T follicular helper cell (primary cell): ENCODE measurements at regions not wholly inside any gene's neighbourhood (a gene's known extent, or its start where the extent isn't known, plus 50 kb on each side); places are given as distances from the start of the nearest gene placed in this dataset.
"Not testable (repeated sequence)": the region's sequence is repeated elsewhere in the genome, so short reads cannot be mapped to it uniquely, and the experiment has no call there.

Source experiments
- DNase-seq: peaks from one replicate; pipeline ENCODE4 v3.0.0-alpha.2; 2020; ENCODE audit warnings: low read depth

DNA sequence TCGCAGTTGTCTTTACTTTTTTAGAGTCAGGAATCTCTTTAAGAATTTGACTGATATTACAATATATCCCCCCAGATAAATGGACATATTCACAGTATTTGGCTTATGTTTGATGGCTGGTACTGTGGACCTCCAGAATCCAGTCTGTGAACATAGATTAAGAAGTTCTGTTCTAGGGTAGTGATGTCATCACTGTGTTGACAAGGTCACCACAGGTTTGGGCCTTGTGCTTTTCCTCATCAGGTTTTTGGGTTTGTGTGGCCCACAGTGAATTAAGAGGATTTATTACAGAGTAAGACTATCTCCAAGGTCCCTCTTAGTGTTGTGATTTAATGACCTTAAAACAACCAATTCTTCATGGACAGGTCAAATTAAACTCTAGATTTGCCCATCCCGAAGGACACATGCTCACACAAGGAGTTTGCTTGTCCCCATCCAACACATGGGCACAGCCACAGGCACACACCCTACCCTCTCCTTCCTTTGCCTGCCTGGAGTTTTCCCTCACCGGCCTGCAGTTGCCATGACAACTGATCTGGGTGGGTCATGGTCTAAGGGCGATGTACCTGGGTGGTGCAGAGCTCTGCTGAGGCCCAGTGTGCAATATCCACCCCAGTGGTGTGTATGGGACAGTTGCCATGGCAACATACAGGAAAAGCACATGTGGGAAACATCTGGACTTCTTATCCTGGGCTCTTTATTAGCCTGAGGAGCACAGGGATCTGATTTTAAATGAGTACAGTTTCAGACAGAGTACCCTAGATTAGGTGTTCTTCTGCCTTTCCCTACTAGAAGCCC, 98.6 kb downstream of the NAV1 start:
- DNase-seq = no peak

DNA sequence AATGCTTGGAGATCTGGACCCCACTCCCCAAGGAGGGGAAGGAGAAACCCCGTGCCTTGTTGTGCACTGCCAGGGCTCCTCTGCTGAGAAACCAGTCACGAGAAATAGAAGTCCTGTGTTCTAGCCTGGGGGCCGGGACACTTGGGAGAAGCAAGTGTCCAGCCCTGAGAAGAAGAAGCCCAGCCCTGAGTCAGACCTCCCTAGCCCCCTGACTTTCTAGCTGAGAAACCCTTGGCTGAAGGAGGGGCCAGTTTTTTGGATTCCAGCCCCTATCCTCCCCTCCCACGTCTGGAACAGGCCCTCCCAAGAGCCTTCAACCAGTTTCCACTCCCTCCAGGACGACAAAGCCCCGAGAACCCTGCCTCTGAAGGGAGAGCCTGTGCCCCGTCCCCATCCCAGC, 100.5 kb downstream of the NAV1 start:
- DNase-seq = no peak

DNA sequence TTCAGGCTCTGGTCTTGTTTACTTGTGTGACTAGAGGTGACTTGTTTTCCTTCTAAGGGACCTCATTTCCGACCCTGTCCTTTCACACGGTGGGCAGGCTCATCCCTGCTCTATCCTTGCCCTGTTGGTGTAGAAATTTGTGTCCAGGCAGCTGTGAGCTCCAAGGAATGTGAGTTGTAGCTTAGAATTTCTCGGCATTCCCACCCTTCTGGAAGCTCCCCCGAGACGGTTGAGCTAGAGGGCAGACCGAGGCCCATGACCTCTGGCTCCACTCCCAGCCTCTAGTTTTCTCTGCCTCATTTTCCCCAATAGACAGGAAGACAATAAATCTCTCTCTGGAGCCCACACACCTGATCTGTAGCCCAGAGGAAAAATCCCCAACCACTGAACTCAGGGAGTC, 100.9 kb downstream of the NAV1 start:
- no peak for DNase-seq

DNA sequence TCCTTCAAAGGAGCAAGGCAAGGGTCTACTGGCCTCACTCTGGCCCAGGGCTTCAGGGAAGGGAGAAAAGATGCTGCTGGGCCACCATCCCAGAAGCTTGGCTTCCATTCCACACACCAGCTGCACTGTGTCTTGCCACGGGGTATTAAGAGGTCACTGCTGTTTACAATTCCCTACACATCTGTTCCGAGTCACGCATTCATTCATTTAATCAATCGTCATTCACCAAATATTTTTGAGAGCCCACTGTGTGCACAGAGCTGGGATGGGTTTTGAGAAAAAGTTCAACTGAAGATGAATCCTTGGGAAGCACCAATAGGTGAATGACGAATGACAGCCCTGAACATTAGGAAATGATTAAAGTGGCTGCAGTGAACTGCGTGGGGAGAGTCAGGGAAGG, 101.7 kb downstream of the NAV1 start:
- DNase-seq = no peak

DNA sequence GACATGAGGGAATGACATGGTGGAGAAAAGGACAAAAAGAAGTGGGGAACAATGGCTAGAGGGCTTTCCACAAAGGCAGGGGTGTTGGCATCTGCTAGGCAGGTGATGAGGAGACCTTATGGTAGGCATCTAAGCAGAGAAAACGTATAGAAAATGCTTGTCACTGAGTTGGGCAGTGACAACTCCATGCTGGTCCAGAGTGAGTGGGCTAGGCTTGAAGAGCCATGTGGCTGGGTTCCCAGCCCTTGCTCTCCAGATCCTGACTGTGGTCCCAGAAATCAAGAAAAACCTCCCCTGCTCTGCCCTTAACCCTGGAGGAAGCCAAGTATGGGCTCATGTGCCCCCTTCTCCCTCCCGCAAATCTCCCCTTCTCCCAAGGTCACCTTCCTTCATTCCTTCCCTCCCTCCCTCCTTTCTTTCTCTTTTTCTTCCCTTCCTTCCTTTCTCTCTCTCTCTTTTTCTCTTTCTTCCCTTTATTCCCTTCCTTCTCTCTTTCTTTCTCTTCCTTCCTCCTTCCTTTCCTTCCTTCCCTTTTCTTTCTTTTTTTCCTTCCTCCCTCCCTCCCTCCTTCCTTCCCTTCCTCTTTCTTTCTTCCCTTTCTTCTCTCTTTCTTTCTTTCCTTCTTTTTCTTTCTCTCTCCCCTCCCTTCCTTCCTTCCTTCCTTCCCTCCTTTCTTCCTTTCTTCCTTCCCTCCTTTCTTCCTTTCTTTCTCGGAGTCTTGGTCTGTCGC, 102.8 kb downstream of the NAV1 start:
- DNase-seq = no peak

DNA sequence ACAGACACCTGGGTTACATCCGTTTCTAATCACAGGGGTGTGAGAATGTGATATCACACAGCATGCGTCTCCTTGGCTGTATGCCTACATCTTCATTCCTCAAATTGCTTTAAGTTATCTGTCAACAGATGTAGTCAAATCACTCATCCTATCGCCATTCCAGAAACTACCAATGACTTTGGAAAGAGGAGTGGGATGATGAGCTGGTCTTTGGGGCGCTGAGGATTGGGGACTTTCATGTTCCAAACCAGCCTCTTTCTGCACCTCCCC, 104.8 kb downstream of the NAV1 start:
- DNase-seq = no peak

DNA sequence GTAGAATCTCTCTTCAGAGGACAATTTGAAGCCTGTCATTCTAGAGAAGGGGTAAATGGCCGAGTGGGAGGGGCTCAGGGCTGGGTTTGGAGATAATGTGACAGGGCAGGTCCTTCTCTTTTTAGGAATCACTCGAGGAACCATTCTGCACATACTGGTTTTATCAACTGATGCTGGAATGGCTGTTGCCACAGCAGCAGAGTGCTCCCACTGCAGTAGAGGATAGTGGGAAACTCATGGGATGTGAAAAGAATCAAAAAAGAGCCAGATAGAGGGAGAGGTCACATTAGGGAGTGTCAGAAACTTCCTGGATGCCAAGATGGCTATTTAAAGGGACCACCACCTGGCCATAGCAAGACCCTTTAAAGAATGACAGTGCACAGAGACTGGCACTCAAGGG, 105.3 kb downstream of the NAV1 start:
- no peak for DNase-seq

DNA sequence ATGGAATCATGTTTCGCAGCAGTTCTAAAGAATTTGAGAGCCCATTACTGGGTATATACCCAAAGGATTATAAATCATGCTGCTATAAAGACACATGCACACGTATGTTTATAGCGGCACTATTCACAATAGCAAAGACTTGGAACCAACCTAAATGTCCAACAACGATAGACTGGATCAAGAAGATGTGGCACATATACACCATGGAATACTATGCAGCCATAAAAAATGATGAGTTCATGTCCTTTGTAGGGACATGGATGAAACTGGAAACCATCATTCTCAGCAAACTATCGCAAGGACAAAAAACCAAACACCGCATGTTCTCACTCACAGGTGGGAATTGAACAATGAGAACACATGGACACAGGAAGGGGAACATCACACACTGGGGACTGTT, 106.1 kb downstream of the NAV1 start:
- DNase-seq = not testable (repeated sequence)

DNA sequence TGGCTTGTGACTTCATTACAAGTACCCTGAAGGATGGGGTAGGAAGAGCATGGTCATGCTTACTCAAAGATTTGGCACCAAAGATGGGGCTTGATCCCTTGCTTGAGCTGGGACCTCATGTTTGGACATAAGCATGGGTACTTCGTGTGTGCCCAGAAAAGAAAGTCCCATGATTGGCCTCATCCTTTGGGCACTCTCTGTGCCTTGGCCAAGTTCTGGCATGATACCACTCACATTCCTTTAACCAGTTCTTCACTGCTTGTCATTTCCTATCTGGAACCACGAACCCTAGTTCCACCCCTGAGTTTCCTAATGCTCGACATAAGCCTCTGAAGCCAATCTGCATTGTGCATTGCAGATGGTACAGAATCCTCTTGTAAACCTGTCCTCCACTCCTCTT, 107.0 kb downstream of the NAV1 start:
- no peak for DNase-seq

DNA sequence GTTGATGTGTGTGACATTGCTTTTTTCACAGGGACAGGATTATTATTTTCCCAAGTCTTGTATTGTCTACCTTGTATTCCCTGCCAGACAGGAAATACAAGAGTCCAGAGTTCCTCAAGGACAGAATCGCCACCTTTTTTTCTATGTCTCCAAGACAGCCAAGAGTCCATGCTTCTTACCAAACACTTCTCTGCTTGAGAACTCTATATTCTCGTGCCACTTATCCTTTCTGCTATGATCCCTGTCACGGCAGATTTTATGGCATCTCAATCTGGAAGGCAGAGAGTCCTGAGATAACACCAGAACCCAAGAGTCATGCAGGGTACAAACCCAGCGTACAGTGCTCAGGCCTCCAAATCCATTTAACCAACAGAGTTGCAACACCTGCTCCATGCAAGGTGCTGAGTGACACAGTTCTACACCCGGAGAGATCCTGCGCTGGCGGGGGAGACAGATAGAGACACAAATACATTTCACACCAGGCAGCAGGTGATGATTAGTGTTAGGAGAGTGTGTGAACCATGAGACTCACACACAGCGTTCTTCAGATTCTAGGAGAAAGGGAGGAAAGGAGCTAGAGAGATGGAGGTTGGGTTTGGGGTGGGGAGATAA, 107.6 kb downstream of the NAV1 start:
- no peak for DNase-seq

DNA sequence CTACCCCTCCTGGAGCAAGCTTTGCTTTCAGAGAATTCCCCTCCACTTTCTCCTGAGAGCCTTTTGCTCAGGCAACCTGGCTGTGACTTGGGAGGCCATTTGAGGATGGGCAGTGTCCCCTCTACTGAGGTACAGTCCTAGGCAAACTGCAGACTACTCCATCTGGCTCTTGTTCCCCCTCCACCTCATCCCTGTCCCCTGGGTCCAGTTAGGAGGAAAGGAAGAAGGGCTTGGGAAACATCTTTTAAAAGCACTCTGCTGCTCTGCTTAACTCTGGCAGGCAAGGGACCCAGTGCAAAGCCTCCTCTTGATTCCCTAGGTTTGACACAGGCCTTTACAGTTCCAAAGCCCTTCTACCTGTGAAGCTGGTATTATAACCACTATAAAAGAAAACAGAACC, 108.2 kb downstream of the NAV1 start:
- DNase-seq = no peak

DNA sequence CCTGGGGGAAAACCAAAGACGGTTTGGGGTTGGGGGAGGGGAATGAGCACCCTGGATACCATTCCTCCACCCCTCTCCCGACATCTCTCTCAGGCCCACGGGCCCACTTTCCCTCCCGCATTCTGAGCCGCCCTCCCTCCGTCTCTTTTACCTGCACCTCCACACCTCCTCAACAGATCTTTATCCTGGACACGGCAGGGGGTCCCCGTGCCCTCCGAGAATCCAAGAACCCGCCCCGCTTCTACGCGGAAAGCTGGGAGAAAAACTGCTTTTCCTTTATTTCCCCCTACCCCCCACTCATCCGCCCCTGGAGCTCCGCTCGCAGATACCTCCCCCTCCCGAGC, 108.8 kb downstream of the NAV1 start:
- no peak for DNase-seq

DNA sequence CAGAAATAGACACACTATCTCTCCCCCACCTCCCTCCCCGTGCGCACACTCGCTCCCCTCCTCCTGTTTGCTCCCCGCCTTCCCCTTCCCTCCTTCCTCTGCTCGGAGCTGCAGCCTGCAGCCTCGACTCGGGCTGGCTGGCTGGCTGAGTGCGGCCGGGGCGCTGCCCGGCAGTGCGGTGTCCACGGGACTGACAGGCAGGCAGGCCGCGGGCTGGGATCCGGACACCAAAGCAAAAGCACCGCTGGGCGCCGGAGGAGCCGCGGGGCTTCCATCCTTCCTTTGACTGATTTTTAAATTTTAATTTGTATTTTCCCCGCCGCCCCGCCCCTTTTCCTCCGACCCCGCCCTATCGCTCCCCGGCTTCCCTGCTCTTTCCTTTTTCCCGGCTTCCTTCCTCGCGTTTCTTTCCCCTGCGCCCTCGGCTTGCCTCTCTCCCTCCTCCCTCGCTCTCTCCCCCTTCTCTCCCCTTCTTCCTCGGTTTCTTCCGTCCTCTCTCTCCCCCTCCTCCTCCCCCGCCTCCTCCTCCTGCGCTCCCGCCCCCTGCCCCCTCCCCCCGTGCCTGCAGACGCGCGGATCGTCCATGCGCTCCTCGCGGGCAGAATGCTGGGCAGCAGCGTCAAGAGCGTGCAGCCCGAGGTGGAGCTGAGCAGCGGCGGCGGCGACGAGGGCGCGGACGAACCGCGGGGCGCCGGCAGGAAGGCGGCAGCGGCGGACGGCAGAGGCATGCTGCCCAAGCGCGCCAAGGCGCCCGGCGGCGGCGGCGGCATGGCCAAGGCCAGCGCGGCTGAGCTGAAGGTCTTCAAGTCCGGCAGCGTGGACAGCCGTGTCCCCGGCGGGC, 109.4 kb downstream of the NAV1 start:
- no peak for DNase-seq

DNA sequence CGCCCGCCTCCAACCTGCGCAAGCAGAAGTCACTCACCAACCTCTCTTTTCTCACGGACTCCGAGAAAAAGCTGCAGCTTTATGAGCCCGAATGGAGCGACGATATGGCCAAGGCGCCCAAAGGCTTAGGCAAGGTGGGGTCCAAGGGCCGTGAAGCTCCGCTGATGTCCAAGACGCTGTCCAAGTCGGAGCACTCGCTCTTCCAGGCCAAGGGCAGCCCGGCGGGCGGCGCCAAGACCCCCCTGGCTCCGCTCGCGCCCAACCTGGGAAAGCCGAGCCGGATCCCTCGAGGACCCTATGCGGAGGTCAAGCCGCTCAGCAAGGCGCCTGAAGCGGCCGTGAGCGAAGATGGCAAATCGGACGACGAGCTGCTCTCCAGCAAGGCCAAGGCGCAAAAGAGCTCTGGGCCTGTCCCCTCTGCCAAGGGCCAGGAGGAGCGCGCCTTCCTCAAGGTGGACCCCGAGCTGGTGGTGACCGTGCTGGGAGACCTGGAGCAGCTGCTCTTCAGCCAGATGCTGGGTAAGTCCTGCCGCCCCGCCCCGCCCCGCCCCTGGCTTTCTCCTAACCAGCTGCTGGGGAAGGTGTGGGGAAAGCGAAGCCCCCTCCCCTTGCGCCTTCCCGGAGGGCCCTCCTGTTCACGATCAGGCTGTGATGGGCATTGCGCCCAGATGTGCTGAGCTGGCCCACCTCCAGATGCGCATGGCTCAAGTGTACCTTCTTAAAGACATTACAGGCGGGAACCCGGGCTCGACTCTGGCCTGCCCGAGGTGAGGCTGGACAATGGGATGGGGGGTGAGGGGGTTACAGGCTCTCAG, 110.2 kb downstream of the NAV1 start:
- no peak for DNase-seq

DNA sequence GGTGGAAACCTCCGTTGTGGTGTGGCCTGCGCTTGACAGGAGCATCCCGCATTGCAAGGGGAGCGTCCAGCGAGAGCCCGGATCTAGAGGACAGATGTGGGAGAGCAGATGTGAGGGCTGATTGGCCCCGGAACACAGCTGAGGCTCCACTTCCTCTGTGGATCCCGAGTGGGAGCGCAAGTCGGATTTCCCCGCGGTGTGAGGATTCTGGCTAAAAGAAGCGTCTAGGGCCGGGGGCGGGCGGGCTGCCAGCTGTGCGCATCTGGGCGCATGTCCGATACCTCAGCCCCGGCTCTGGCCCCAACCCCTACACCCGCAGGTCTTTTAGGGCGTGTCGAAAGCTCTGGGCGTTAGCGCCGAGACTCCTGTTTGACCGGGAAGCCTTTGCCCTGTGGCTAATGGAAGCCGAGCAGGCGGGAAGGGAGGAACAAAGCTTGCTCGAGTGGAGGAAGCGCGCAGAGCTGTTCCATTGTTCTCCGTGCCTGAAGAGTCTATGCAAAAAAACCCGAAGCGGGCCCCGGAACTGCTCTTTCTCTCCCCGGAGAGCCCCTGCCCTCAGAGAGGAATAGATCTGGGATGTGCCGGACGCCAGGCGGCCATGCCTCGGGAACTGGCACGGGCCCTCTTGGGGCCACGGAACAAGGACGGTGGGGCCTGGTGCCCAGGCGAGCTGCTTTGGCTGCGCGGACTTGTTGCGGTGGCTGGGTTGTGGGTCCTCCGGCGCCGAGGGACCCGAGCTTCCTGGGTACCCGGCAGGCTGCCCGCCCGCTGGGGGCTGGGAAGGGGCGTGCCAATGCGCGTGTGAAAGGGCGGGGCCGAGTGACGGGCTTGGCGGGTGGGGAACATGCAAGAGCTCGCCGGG, 111.1 kb downstream of the NAV1 start:
- DNase-seq = no peak

DNA sequence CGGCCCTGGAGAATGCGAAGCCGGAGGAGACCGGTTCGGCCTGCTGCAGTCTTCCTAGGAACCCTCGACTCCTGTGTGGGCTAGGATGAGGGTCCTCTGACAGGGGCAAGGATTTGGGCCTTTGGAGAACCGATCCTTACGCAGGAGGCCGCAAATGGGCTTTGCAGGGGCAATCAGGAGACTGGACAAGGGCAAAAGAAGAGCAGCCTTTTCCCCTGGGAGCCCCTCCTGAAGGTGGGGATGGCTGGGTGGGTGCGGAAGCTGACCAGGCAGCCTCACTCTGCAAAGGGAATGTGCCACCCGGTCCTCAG, 111.7 kb downstream of the NAV1 start:
- DNase-seq = no peak

DNA sequence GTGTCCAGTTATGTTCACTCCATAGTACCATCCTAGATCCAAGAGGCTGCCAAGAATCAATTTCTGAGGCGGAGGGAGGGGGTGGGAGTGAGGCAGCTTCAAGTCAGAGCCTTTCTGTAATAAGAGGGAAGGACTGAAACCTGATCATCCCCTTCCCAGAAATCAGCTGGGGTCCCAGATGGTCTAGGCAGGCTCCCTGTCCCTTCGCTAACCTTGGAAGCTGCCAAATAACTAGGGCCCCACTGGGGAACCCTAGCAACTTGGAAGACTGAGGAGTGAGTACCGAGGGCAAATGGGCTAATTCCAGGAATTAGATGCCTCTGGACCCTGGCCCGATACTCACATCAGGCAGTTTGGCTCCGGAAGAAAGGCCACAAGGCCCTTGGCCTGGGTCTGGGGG, 113.3 kb downstream of the NAV1 start:
- no peak for DNase-seq

DNA sequence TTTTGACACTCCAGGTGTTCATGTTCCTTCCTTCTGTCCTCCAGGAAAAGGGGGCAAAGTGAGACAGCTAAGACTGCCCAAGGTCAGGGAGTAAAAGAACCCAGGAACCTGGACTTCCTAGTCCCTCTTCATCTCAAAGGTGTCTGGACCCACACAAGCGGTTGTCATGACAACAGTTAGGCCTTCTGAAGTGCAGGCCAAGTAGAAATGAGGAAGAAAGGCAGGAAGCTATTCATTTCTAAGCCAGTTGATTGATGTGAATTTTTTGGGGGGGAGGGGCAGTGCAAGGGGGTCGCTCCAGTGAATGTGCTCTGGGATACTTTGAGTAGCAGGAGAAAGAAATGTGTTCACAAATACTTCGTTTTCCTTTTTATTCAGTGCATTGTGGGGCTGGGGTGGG, 114.3 kb downstream of the NAV1 start:
- no peak for DNase-seq

DNA sequence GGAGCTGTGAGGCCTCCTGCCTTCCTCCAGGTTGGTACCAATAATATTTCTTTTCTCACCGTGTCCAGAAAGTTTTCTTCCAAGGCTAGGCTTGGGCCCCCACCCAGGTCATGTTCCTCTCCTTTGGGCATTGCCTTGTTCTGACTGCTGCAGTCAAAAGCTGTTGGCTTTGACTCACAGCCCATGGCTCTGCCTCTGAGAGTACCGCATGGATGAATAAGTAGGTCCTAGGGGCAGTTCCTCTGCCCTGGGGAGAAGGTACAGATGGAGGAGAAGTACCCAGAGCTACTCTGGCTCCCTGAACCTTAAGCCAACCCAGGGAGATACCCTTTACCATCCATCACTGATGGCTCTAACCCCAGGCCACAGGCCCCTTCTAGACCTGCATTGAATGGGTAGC, 115.0 kb downstream of the NAV1 start:
- DNase-seq = no peak

DNA sequence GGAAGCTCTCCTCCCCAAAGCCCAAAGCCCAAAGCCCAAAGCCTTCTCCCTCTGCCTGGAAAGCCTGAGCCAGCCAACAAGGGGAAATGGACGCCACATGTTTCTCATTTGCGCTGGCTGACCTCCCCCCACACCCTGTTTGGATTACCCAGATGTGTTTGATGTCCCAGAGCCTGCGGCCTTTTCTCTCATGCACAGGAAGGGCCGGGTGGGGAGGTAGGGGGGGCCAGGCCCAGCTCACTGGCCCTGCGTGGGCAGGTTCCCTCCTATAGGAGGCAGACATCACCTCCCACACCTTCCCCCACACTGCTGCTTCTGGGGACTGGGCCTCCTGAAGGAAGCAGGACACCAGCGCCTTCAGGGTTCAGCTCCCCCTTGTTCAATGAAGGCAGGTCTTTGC, 116.3 kb downstream of the NAV1 start:
- DNase-seq = no peak

DNA sequence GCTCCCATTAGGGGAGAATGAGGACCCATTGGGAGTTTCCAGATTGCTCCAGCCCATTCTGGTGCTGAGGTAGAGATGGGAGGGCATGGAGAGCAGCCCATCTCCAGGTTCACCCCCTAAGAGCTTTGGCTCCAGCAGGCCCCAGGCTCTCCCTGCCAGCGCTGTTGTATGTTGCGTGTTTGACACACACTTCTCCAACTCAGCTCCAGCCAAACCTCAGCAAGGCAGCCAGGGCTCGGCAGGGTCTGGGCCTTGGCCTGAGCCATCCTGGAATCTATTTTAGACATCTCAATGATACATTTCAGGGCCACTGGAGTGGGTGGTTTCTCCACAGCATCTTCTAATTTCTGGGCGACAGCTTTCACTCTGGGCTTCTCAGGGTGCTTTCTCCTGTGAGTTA, 117.0 kb downstream of the NAV1 start:
- no peak for DNase-seq
